ENCODE measurements at regions not wholly inside any gene's neighbourhood (a gene's known extent, or its start where the extent isn't known, plus 50 kb on each side); places are given as distances from the start of the nearest gene placed in this dataset.

DNA sequence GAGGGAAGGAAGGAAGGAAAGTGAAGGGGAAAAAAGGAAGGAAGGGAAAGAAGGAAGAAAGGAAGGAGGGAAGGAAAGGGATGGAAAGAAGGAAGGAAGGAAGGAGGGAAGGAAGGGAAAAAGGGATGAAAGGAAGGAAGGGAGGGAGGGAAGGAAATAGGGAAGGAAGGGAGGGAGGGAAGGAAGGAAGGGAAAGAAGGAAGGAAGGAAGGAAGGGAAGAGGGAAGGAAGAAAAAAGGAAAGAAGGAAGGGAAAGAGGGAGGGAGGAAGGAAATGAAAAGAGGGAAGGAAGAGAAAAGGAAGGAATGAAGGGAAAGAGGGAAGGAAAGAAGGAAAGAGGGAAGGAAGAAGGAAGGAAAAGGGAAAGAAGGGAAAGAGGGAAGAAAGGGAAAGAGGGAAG, 136.9 kb downstream of the BARX1 start:
- no peak for DNase-seq
- in situ Hi-C loops (cut with MboI; ENCODE audit: low pct_unique_long_range_greater_than_20kb, low sequenced_read_pairs): no loop called here

DNA sequence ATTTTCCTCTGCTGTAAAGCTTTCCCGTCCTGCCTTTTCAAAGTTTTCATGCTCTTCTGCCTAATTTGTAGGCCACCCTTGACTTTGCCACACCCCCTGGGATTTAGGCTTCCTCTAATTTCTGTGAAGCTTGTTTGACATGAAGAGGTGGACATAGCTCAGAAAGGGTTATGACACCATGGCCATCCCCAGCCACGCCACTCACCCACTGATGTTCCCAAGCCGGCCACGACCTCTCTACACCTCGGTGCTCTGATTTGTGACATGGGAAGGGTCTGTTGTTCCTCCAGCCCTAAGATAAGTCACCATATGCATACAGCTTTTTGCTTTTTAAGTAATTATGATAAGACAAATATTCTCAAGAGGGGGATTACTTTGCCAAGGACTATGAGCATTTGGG, 139.5 kb downstream of the BARX1 start:
- in situ Hi-C loops (cut with MboI; ENCODE audit: low pct_unique_long_range_greater_than_20kb, low sequenced_read_pairs): no loop called here
- DNase-seq: no peak

DNA sequence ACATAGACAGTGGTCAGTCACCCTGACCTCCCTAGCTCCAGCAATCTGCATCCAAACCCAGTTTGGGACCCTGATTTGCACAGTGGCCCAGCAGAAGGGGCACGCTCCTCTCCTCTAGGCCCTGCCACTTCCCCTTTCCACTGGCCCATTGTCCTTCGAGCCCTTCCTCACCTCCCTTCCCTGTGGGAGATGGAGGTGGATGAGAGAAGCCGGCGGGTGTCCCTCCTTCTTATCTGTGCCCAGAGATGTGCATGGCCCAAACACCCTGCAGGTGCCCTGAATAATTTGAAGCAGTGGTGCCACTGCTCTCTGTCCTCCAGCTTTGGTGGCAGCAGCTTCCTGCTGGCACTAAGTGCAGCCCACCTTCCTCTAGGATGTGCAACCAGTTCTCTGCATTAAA, 140.0 kb downstream of the BARX1 start:
- no peak for DNase-seq
- in situ Hi-C loops (cut with MboI; ENCODE audit: low pct_unique_long_range_greater_than_20kb, low sequenced_read_pairs): no loop called here

DNA sequence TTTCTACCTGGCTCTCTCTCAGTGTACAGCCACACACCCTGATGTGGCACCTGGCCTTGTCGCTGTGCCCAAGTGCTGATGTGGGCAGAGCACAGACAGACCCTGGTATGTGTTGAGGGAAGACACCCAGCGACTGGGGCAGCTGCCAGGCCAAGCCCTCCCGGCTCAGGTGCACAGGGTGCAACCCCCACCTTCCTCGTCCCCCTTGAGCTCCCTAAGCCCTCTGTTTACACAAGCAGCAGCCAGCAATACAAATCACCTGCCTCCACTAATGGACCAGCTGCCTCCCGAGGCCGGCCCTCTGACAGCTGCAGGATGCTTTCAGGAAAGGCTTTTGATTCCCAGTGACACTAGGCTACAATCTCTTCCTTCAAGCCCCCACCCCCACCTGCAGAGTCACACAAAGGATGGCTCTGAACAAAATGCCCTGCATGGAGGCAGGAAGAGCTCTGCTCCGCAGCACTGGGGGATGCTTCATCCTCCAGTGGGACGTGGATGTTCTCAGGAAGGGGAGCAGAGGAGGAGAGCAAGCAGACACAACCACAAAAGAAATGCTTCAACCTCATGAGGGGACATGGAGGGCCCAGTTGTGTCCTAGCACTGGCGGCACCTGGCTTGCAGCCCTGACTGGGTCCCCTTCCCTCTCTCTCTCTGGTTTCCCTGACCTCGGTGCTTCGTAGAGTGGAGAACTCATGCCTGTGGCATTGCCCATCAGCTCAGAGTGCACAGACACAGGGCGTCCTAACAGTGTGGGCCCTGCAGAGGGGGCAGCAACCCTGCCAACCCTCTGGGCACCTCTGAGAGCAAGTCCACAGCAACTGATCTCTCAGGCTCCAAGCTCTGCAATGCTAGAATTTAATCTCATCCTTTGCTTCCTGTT, 140.8 kb downstream of the BARX1 start:
- in situ Hi-C loops (cut with MboI; ENCODE audit: low pct_unique_long_range_greater_than_20kb, low sequenced_read_pairs): no loop called here
- no peak for DNase-seq

DNA sequence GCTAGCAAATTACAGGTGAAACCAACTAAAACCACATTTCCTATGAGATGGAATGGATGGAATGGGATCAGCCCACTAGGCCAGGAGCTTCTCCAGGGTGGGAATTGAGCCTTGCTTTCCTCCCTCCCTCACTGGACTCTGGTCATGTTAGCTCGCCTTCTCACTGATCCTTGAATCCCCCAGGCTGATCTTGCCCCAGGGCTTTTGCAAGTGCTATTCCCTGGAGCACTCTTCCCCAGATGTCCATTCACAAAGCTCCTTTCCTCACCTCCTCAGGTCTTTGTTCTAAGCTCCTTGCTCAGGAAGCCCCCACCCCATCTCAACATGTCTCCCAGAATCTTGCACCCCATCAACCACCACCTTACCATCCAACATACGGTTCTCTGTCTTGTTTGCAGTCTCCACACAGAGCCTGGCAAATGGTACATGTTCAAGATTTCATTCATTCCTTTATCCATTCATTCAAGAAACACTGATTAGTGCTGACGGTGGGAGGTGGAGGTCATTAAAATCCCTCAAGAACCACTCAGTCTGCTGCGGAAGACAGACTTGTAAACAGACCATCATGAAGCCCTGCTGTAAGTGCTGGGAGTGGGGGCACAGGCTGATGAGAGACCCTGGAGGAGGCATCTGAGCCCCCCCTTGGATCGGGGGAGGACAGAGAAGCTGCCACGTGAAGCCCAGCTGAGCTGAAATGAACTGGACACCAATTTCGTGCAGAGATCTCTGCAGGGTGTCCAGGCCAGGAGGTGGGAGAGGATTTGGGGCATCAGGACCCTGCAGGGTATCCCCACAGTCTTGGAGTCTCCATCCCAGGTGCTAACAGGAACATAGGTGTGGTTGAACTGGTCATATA, 141.7 kb downstream of the BARX1 start:
- no peak for DNase-seq
- in situ Hi-C loops (cut with MboI; ENCODE audit: low pct_unique_long_range_greater_than_20kb, low sequenced_read_pairs): no loop called here

DNA sequence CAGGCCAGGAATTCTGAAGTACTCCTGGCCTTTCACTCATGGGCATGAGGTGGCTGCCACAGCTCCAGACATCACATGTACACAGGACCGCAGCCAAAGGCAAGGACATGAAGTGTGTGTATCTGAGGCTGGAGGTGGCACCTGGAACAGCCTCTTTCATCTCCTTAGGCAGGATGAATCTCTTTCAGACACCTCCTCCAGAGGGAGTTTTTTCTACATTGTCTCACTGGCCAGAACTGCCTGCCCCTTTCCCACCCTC, 142.8 kb downstream of the BARX1 start:
- DNase-seq: no peak
- in situ Hi-C loops (cut with MboI; ENCODE audit: low pct_unique_long_range_greater_than_20kb, low sequenced_read_pairs): no loop called here

DNA sequence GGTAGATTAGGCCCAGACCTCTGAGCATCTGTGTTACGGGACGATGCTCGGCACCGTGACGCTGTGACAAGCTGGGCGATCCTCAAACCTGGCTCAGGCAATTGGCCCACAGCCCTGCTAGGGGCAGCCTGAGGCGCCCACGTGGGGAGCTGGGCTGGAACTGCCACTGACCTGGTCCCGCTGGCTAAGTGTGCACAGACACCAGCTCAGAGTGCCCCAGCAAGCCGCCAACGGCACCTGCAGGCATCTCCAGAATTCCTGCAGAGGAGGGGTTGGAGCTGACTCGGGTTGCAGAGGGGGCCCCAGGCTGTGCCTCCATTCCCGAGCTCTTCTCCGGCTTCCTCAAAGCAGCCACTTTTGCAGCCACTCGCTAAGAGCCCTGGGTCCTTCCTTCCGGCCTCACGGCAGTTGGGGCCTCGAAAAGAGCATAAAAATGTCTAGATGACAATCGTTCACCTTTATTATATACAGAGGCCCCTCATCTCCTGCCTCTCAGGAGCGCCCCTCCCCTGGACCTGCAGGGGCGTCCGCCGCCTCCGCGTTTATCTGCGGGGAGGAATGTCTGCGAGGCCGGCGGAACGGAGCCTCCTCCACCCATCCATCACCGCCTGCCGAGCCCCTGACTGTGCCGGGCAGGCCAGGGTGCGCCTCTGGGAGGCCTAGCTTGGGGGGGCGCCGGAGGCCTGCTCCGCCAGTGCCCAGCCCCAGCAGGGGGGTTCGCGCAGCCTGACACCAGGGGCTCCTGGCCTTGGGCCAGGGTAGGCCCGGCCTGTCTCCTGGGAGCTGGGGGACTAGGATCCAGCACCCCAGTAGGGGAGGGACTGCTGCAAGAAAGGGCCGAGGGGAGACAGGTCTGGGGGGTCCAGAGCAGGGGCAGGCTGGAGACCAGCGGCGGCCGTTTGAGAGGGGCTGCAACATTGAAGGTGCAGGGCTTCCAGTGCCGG, 144.9 kb downstream of the BARX1 start:
- in situ Hi-C loops (cut with MboI; ENCODE audit: low pct_unique_long_range_greater_than_20kb, low sequenced_read_pairs): no loop called here

DNA sequence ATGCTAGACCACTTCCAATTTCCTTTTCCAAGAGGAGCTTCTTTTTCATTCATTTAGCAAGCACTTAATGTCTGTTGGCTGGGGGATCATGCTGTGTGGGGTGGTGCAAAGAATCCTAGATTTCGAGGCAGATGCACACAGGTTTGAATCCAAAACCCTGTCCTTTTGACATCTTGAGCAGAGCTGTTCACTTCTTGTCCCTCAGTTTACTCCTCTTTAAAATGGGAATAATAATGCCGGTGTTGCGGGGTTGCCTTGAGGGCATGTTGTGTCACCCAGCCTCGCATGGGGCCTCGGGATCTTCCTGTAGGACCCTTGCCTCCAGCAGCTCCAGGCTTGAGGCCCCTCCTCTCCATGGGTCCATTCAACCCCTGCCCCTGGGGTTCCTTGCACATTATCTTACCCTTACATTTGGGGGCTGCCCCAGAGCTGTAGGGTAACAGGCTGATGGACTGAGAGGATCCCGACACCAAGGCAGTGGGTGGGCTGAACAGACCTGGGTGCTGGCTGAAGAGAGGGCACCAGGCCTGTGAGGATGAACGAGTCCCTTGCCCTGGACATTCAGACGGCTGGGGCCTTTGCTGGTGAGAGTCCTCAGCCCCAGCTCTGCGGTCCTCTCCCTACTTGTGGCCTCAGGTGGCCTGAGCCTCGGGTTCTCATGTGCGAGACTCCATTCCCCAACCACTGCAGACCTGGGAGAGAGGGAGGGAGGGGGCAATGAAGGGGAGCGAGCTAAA, 145.8 kb downstream of the BARX1 start:
- in situ Hi-C loops (cut with MboI; ENCODE audit: low pct_unique_long_range_greater_than_20kb, low sequenced_read_pairs): no loop called here
- no peak for DNase-seq

More for the DNA sequence above, 144.9 kb downstream of the BARX1 start:
- no peak for DNase-seq

DNA sequence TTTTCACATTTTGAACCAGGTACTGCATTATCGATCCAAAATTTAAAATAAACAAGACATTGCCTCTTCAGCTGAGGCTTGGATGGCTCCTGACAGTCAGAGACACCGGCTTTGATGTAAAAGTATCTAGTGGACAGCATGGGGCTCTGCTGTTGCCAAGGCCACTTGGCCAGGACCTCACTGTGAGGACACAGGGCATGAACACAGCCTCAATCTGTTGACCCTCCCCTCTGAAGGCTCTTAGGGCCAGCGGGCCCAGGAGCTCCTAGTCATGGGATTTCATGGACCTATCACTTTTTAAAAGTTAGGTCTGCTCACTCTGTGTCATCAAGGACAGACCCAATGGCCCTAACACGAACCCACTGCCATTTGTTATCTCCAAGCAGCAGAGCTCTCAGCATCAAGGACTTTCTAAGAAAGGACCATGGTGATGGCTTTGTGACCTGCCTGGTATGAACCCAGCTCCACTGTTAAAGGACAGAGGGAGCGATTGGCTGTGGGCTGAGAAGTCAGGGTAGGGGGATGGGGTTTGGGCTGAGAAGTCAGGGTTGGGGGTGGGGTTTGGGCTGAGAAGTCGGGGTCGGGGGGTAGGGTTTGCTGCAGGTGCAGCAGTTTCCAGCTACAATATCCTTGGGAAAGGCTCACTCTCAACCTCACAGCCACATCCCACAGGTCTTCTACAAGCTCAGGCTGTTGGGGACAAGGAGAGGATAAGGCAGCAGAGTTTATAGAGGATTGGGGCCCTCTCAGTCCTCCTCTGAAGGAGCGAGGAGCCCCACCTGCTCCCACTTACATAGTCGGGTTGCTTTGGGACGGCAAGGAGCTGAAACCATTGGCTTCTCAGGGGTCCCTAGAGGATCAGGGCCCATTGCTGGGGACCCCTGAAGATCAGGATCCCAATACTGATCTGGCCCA, 146.8 kb downstream of the BARX1 start:
- no peak for DNase-seq
- in situ Hi-C loops (cut with MboI; ENCODE audit: low pct_unique_long_range_greater_than_20kb, low sequenced_read_pairs): no loop called here

DNA sequence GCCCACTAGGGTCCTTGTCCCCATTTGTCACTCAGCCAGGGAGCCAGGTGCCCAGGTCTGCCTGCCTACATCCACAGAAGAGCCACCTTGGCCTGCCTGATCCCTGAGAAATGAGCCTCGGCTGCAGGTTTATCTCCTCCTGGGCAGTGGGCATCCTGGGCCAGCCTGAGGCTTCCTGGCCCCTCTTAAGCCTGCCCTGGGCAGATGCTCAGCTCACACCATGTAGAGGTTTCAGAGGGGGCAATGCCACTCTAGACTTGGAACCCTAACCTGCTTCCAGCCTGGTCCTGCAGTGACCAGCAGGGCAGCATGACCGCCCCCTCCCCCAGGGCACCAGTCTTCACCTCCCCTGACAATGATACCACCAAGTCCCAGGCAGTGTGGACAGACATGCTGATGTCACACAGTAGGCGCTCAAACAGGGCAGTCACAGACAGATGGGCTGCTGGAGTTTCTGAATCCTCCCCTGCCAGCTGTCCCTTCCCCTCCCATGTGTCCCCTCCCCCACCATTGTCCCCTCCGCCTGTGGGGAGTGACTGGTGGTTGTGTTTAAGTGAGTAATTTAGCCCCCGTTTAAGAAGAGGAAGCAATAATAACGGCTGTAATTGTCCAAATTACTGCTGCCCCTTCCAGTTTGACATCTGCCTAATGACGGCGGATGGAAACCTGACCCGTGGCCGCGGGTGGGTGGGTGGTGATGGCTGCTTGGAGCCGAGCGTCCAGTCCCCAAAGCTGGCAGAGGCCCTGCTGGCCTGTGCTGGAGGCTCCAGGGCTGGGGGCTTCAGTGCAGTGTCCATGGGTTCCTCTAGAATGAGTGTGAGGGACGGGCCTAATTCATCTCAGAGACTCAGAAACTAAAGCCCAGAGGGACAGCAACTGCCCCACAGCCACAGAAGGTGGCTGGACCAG, 147.7 kb downstream of the BARX1 start:
- no peak for DNase-seq
- in situ Hi-C loops (cut with MboI; ENCODE audit: low pct_unique_long_range_greater_than_20kb, low sequenced_read_pairs): no loop called here

DNA sequence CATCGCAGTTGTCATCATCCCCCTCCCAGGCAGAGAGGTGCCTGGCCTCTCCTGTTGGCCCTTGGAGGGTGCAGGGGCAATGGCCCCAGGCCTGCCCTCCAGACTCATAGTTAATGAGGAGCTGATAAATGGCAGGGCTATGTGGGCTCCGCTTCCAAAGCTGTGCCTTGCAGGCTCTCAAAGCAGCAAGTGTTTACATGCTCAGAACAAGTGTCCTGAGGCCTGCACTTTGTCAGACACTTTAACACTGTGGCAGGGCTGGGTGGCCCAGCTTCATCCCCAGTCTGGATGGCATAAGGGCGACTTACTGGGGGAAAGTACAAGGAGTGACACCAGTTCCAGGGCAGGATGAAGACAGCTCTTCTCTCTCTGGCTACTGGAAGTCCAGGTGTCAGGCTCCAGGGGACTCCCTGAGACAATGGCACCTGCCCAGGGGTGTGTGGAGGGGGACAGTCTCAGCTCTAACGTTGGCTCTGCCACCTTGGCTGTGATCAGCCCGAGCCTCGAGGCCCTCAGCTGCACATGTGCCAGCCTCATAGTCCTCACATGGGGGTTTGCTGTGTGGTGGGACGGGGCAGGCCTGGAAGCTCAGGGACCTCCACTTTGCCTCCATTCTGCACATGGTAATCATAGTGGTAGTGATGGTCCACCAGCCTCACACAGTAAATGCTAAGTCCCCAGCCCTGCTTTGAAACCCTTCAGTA, 153.4 kb downstream of the BARX1 start:
- in situ Hi-C loops (cut with MboI; ENCODE audit: low pct_unique_long_range_greater_than_20kb, low sequenced_read_pairs): no loop called here
- DNase-seq: no peak

DNA sequence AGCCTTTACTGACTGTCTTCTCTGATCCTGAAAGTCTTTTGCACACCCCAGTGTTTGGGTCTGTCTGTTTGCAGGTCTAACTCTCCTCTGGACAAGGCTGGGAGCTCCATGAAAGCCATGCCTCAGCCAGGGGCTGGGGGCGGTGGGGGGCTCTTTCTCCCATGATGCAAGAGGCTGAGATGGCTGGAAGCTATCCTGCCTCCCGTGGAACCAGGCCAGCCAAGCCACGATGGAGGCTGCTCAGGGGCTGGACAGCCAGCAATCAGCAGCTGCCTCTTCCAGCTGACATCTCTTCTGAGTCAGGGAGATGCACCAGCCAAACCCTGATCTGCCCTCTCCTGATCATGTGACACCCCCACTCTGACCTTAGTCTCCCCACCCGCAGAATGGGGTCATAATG, 154.0 kb downstream of the BARX1 start:
- DNase-seq: no peak
- in situ Hi-C loops (cut with MboI; ENCODE audit: low pct_unique_long_range_greater_than_20kb, low sequenced_read_pairs): no loop called here

DNA sequence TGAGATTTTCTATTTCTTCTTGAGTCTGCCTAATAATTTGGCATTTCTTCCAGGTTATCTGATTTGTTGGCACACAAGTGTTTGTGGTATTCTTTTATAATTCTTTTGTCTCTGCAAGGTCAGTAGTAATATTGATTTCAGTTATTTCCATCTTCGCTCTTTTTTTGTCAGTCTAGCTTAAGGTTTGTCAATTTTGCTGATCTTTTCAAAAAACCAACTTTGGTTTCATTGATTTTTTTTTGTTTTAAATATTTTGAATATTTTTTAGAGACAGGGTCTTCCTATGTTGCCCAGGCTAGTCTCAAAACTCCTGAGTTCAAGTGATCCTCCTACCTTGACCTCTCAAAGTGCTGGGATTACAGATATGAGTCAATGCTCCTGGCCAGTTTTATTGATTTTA, 162.8 kb downstream of the BARX1 start:
- in situ Hi-C loops (cut with MboI; ENCODE audit: low pct_unique_long_range_greater_than_20kb, low sequenced_read_pairs): no loop called here
- no peak for DNase-seq

DNA sequence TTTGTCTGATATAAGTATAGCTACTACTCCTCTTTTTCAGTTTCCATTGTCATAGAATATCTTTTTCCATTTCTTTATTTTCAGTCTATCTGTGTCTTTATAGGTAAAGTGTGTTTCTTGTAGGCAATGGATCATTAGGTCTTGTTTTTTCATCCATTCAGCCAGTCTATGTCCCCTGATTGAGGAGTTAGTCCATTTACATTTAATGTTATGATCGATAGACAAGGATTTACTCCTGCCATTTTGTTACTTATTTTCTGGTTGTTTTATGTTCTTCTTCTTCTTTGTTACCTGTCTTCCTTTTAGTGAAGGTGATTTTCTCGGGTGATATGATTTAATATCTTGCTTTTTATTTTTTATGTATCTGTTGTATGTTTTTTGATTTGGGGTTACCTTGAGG, 169.0 kb downstream of the BARX1 start:
- DNase-seq: no peak
- in situ Hi-C loops (cut with MboI; ENCODE audit: low pct_unique_long_range_greater_than_20kb, low sequenced_read_pairs): no loop called here

DNA sequence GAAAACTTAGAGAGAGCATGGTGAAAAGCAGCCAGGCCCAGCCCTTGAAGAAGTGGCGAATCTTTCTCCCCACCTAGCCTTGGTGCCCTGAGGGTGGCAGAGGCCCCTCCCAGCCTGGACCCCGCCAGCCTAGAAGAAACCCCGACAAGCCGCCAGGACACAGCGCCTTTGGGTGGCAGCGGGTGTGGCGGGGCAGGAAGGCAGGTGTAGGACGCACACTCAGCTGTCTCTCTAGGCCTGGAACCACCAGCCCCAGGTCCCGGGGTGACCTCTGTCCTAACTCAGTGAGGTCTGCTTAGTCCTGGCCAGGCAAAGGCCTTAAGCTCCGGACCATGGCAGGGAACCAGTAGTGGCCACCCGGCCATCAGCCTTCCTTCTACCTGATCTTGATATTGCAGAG, 178.3 kb downstream of the BARX1 start:
- DNase-seq: no peak
- in situ Hi-C loops (cut with MboI; ENCODE audit: low pct_unique_long_range_greater_than_20kb, low sequenced_read_pairs): no loop called here

DNA sequence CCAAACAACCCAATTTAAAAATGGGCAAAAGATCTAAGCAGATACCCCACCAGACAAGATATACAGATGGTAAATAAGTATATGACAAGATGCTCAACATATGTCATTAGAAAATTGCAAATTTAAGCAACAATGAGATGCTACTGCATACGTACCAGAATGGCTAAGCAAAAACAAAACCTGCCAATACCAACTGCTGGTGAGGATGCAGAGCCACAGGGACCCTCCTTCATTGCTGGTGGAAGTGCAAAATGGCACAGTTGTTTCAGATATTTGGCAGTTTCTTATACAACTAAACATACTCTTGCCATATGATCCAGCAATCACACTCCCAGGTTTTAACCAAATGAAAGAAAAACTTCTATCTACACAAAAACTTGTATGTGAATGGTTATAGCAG, 178.9 kb downstream of the BARX1 start:
- DNase-seq: no peak
- in situ Hi-C loops (cut with MboI; ENCODE audit: low pct_unique_long_range_greater_than_20kb, low sequenced_read_pairs): no loop called here
